ENCODE measurements at regions not wholly inside any gene's neighbourhood (a gene's known extent, or its start where the extent isn't known, plus 50 kb on each side); places are given as distances from the start of the nearest gene placed in this dataset.

DNA sequence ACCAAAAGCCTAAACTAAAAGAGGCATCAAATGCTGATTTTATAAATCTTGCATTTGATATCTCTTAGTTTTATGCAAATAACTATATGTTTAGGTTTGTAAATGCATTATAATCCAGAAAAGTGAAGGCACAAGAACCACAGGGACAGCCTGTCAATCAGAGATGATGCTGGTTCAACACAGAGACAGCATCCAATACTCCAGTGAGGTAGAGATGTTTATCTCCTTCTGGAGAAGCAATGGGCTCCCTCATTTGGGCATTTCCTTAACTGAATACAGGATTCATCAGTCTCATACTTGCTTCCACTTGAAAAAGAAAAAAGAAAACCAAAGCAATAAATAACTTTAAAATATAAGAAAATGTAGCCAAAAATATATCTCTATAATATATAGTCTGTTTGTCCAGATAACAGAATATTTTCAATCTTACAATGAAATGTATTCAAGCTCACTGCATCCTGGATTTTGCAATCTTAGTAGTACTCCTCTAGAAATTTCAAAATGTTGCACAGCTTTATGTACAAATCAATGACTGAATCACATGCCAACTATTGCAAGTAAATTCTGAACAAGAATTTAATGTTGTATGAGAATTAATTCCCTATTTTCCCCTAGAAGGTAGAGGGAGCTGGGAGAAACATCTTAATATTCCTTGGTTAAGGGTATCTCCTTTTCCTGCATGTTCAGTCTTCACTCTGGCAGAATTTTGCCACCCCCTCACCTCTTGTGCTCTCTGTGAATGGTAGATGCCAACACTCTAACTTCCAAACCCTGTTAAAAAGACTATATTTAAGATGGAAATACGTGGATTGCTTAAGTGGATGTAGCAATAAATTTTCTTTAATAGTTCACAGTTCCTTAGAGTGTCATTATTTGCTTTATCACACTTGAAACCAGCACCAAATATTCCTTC, 191.1 kb upstream of the GAS1 start:
- TF ChIP-seq, protein P1, sequence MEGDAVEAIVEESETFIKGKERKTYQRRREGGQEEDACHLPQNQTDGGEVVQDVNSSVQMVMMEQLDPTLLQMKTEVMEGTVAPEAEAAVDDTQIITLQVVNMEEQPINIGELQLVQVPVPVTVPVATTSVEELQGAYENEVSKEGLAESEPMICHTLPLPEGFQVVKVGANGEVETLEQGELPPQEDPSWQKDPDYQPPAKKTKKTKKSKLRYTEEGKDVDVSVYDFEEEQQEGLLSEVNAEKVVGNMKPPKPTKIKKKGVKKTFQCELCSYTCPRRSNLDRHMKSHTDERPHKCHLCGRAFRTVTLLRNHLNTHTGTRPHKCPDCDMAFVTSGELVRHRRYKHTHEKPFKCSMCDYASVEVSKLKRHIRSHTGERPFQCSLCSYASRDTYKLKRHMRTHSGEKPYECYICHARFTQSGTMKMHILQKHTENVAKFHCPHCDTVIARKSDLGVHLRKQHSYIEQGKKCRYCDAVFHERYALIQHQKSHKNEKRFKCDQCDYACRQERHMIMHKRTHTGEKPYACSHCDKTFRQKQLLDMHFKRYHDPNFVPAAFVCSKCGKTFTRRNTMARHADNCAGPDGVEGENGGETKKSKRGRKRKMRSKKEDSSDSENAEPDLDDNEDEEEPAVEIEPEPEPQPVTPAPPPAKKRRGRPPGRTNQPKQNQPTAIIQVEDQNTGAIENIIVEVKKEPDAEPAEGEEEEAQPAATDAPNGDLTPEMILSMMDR (IDR thresholded peaks at IDR 0.05): no peak
- Histone ChIP-seq H3K4me3 (no peak overlapping the region), H3K9ac (ENCODE audit: low read depth in 2 of 2, low read length in 2 of 2) (no peak overlapping the region), H3K9me3 (no peaks in the 10 kb centered on the region), H3K27me3 (no peaks in the 10 kb centered on the region), H3K27ac (no peak overlapping the region), H3K4me1 (no peaks in the 10 kb centered on the region), H3K36me3 (no peaks in the 10 kb centered on the region)
- no peak for DNase-seq
- intact Hi-C loops (cut with DNase I): no loop called here

DNA sequence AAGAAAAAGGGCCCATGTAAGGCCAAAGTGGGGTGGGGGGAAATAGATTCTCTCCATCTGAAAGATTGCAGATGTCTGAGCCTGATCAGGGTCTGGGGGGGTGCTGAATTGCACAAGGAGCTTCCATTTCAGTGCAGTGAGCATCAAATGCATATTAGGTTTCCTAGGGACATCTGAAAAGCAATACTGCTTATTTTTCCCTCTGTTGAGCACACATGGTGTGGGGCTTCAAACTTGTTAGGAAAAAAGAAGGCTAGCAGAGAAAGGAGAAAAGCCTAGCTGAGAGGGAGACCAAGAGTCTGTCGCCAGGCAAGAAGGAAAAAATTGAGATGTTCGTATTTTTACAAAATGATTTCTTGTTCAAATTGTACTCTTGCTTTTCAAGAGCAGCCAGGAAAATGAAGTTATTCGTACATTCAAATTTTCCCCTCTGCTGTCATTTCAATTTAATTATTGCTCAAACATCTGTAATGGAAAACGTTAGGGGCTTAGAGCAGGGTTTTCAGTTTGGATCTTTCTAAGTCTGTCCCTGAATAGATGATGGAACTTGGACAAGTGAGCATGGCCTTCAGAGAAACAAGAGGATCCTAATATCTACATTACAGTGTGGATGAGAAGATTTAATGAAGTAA, 191.9 kb upstream of the GAS1 start:
- no peaks in the 10 kb centered on the region for H3K36me3 ChIP-seq
- no peaks in the 10 kb centered on the region for H3K4me1 ChIP-seq
- H3K27ac ChIP-seq: no peak overlapping the region
- TF ChIP-seq, protein P1 (IDR thresholded peaks at IDR 0.05): no peak
- DNase-seq: no peak
- H3K9me3 ChIP-seq: no peaks in the 10 kb centered on the region
- no peak overlapping the region for H3K4me3 ChIP-seq
- H3K9ac ChIP-seq (ENCODE audit: low read depth in 2 of 2, low read length in 2 of 2): no peak overlapping the region
- intact Hi-C loops (cut with DNase I): no loop called here
- no peaks in the 10 kb centered on the region for H3K27me3 ChIP-seq

DNA sequence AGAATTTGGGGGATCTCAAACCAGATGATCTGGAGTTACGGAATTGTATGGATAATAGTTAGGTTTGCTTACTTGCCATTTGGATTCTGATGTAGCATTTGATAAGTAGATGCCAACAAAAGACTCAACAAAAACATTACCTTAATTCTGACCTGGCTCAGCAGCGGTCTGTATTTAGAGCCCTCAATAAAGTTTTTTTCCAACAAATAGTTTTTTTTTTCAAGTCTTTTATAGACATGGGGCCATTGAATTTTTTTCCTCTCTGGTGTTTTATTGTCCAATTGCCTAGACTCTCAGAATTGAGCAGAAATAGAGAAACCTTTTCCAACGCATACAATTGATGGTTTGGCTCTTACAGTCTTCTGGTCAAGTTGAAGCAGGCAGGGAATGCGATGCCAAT, 192.8 kb upstream of the GAS1 start:
- no peak for DNase-seq
- no peaks in the 10 kb centered on the region for H3K36me3 ChIP-seq
- H3K27me3 ChIP-seq: no peaks in the 10 kb centered on the region
- no peak overlapping the region for H3K4me3 ChIP-seq
- H3K9ac ChIP-seq (ENCODE audit: low read depth in 2 of 2, low read length in 2 of 2): no peak overlapping the region
- H3K27ac ChIP-seq: no peak overlapping the region
- TF ChIP-seq, protein P1 (IDR thresholded peaks at IDR 0.05): no peak
- no peaks in the 10 kb centered on the region for H3K9me3 ChIP-seq
- intact Hi-C loops (cut with DNase I): no loop called here
- H3K4me1 ChIP-seq: no peaks in the 10 kb centered on the region

DNA sequence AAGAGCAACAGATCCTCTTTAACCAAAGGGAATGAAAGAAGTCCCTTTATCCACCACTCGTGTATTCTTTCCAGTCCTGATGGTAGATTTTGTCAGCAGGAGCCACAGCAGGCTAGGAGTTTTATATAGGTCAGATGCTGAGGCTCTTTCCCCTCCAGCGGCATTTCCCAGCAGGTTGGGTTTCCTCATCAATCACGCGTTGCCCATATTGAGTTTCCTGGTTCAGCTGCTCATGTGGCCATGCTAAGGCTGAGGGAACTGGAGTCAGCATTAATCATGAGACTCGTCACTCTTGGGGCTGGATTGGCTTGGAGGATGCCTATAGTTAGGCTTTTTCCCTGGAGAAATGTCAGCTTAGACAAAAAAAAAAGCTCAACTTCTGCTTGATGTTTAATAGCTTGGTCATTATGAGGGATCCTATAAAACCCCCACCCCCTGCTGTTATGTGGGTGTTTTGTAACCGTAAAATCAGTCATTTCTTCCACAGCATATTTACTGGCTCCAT, 193.4 kb upstream of the GAS1 start:
- no peaks in the 10 kb centered on the region for H3K27me3 ChIP-seq

DNA sequence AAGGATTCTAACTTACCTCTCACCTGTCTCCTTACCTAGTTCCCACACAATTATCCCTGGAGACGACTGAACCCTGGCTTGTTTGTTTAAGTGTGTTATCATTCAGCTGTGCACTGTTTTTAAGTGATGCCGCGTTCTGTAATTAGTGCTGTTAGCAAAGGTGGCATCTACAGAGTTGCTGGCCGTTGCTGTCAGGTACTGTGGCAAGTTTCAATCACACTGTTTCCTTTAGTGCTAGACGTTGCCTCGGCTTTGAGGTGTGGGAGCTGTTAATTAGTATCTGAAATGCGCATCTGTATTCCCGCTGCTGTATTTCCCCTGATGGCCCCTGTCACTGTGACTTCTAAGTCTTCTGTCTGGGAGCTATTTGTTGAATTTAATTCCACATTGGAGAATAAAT, 193.8 kb upstream of the GAS1 start:
- TF ChIP-seq, protein P1 (IDR thresholded peaks at IDR 0.05): no peak
- no peaks in the 10 kb centered on the region for H3K9me3 ChIP-seq
- H3K4me3 ChIP-seq: no peak overlapping the region
- no peaks in the 10 kb centered on the region for H3K36me3 ChIP-seq
- H3K27me3 ChIP-seq: no peaks in the 10 kb centered on the region
- H3K4me1 ChIP-seq: no peaks in the 10 kb centered on the region
- no peak overlapping the region for H3K9ac ChIP-seq (ENCODE audit: low read depth in 2 of 2, low read length in 2 of 2)
- intact Hi-C loops (cut with DNase I): no loop called here
- no peak for DNase-seq
- no peak overlapping the region for H3K27ac ChIP-seq

More for the DNA sequence above, 193.4 kb upstream of the GAS1 start:
- Histone ChIP-seq H3K9me3 (no peaks in the 10 kb centered on the region), H3K4me1 (no peaks in the 10 kb centered on the region), H3K4me3 (no peak overlapping the region), H3K27ac (no peak overlapping the region), H3K36me3 (no peaks in the 10 kb centered on the region), H3K9ac (ENCODE audit: low read depth in 2 of 2, low read length in 2 of 2) (no peak overlapping the region)
- TF ChIP-seq, protein P1 (IDR thresholded peaks at IDR 0.05): no peak
- intact Hi-C loops (cut with DNase I): no loop called here
- DNase-seq: no peak
